Parathyroid adenoma (tissue), 2 donors: ENCODE measurements at regions not wholly inside any gene's neighbourhood (a gene's known extent, or its start where the extent isn't known, plus 50 kb on each side); places are given as distances from the start of the nearest gene placed in this dataset.

Source experiments
- H2AFZ ChIP-seq: fragments of 300-600 bp; sonication (generic); one replicate; pipeline ENCODE4 v1.7.0; 2017; ENCODE audit warnings: antibody characterized with exemption, mild to moderate bottlenecking
- H3K27ac ChIP-seq: fragments of 300-600 bp; sonication (generic); one replicate; pipeline ENCODE4 v1.7.0; 2017
- H3K27me3 ChIP-seq: fragments of 300-600 bp; sonication (generic); one replicate; pipeline ENCODE4 v1.7.0; 2017; ENCODE audit warnings: low read length; ENCODE audit not compliant: control insufficient read depth, insufficient read depth
- H3K36me3 ChIP-seq: fragments of 300-600 bp; sonication (generic); one replicate; pipeline ENCODE4 v1.7.0; 2017; ENCODE audit warnings: low read length; ENCODE audit not compliant: control insufficient read depth, insufficient read depth
- H3K4me1 ChIP-seq: fragments of 300-600 bp; sonication (generic); one replicate; pipeline ENCODE4 v1.7.0; 2017; ENCODE audit warnings: control low read depth
- H3K4me2 ChIP-seq: fragments of 300-600 bp; sonication (generic); one replicate; pipeline ENCODE4 v1.7.0; 2017; ENCODE audit warnings: low read length
- H3K4me3 ChIP-seq: fragments of 300-600 bp; sonication (generic); one replicate; pipeline ENCODE4 v1.7.0; 2017; ENCODE audit warnings: low read depth, low read length
- H3K79me2 ChIP-seq: fragments of 300-600 bp; sonication (generic); one replicate; pipeline ENCODE4 v1.7.0; 2017; ENCODE audit warnings: control low read depth
- H3K9ac ChIP-seq: fragments of 300-600 bp; sonication (generic); one replicate; pipeline ENCODE4 v1.7.0; 2017; ENCODE audit warnings: mild to moderate bottlenecking
- H3K9me3 ChIP-seq: fragments of 300-600 bp; sonication (generic); one replicate; pipeline ENCODE4 v1.7.0; 2017; ENCODE audit warnings: low read length; ENCODE audit not compliant: control insufficient read depth
- CTCF ChIP-seq: fragments of 300-600 bp; sonication (generic); IDR thresholded peaks from one replicate; pipeline ENCODE4 v1.7.0; 2017; ENCODE audit warnings: antibody characterized with exemption, mild to moderate bottlenecking
- donor health status: primary hyperparathyroidism.

GRCh38 chr18:56269958-56270357, 368.4 kb downstream of the TXNL1 start:
- Histone ChIP-seq H3K9me3 (no peaks in the 10 kb centered on the region), H3K4me2 (no peak overlapping the region), H3K79me2 (no peaks in the 10 kb centered on the region), H2AFZ (no peak overlapping the region), H3K4me3 (no peak overlapping the region), H3K27ac (no peak overlapping the region), H3K27me3 (no peaks in the 10 kb centered on the region), H3K4me1 (no peaks in the 10 kb centered on the region), H3K36me3 (no peaks in the 10 kb centered on the region), H3K9ac (no peak overlapping the region)
- TF ChIP-seq CTCF = no peak

GRCh38 chr18:56268952-56269351, 369.4 kb downstream of the TXNL1 start:
- Histone ChIP-seq H3K4me1 (no peaks in the 10 kb centered on the region), H3K4me3 (no peak overlapping the region), H3K36me3 (no peaks in the 10 kb centered on the region), H3K27ac (no peak overlapping the region), H2AFZ (no peak overlapping the region), H3K9me3 (no peaks in the 10 kb centered on the region), H3K79me2 (no peaks in the 10 kb centered on the region), H3K9ac (no peak overlapping the region), H3K4me2 (no peak overlapping the region), H3K27me3 (no peaks in the 10 kb centered on the region)
- TF ChIP-seq CTCF = no peak

- Histone ChIP-seq H3K9me3 (no peaks in the 10 kb centered on the region), H3K4me1 (no peaks in the 10 kb centered on the region), H3K9ac (no peak overlapping the region), H3K79me2 (no peaks in the 10 kb centered on the region), H2AFZ (no peak overlapping the region), H3K27ac (no peak overlapping the region), H3K36me3 (no peaks in the 10 kb centered on the region), H3K27me3 (no peaks in the 10 kb centered on the region), H3K4me3 (no peak overlapping the region), H3K4me2 (no peak overlapping the region)
- no peak for TF ChIP-seq CTCF
Observed at GRCh38 chr18:56267334-56267733, 371.1 kb downstream of the TXNL1 start.

- no peaks in the 10 kb centered on the region for H3K36me3 ChIP-seq
- TF ChIP-seq CTCF = no peak
Observed at GRCh38 chr18:56258178-56258577, 380.2 kb downstream of the TXNL1 start.

GRCh38 chr18:56257205-56257604, 381.2 kb downstream of the TXNL1 start:
- Histone ChIP-seq H3K4me3 (no peak overlapping the region), H3K79me2 (no peaks in the 10 kb centered on the region), H3K27ac (no peak overlapping the region), H2AFZ (no peak overlapping the region), H3K9ac (no peak overlapping the region), H3K4me2 (no peak overlapping the region), H3K27me3 (no peaks in the 10 kb centered on the region), H3K4me1 (no peaks in the 10 kb centered on the region), H3K36me3 (no peaks in the 10 kb centered on the region), H3K9me3 (no peaks in the 10 kb centered on the region)
- no peak for TF ChIP-seq CTCF

More at GRCh38 chr18:56258178-56258577, 380.2 kb downstream of the TXNL1 start:
- Histone ChIP-seq H3K4me3 (no peak overlapping the region), H3K9ac (no peak overlapping the region), H2AFZ (no peak overlapping the region), H3K27ac (no peak overlapping the region), H3K4me1 (no peaks in the 10 kb centered on the region), H3K4me2 (no peak overlapping the region), H3K9me3 (no peaks in the 10 kb centered on the region), H3K79me2 (no peaks in the 10 kb centered on the region), H3K27me3 (no peaks in the 10 kb centered on the region)
